Glutamatergic neuron (in vitro differentiated cells): ENCODE measurements at regions not wholly inside any gene's neighbourhood (a gene's known extent, or its start where the extent isn't known, plus 50 kb on each side); places are given as distances from the start of the nearest gene placed in this dataset.

Experiments
- DNase-seq: peaks from one replicate; pipeline ENCODE4 v3.0.0; 2022
- H3K27ac Mint-ChIP-seq: one replicate; pipeline ENCODE4 v1.8.0; 2020; ENCODE audit warnings: mild to moderate bottlenecking, mixed read lengths, inconsistent platforms; ENCODE audit not compliant: unreplicated experiment
- H3K27me3 Mint-ChIP-seq: one replicate; pipeline ENCODE4 v1.8.0; 2020; ENCODE audit warnings: mild to moderate bottlenecking, moderate library complexity, mixed read lengths, inconsistent platforms; ENCODE audit not compliant: unreplicated experiment
- H3K36me3 Mint-ChIP-seq: one replicate; pipeline ENCODE4 v1.8.0; 2020; ENCODE audit warnings: mild to moderate bottlenecking, mixed read lengths, inconsistent platforms; ENCODE audit not compliant: unreplicated experiment
- H3K4me1 Mint-ChIP-seq: one replicate; pipeline ENCODE4 v1.8.0; 2020; ENCODE audit warnings: mild to moderate bottlenecking, low read depth, mixed read lengths, inconsistent platforms; ENCODE audit not compliant: unreplicated experiment
- H3K4me3 Mint-ChIP-seq: one replicate; pipeline ENCODE4 v1.8.0; 2020; ENCODE audit warnings: mild to moderate bottlenecking, mixed read lengths, inconsistent platforms; ENCODE audit not compliant: unreplicated experiment
- H3K9me3 Mint-ChIP-seq: one replicate; pipeline ENCODE4 v1.8.0; 2020; ENCODE audit warnings: mild to moderate bottlenecking, moderate library complexity, mixed read lengths, inconsistent platforms; ENCODE audit not compliant: unreplicated experiment
- TF ChIP-seq, protein P1 (sequence below): fragments of 200-600 bp; sonication (generic); IDR thresholded peaks from one replicate; pipeline ENCODE4 v1.5.0; 2021; ENCODE audit not compliant: partially characterized antibody, unreplicated experiment

DNA sequence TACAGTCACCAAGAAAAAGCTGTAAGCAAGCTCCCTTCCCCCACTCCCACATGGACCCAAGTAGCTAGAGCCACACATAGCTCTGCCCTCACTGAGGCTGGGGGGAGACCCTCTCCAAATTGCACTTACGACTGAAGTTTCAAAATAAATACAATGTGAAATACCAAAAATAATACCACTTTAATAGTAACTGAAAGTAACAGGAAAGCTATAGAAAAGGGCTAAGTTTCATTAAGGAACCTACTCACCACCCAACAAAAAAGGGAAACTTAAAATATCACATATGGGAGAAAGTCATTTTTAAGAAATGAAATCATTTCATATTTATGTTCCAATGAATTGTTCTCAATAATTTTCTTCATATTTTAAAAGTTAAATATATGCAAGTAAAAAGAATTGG is 130.4 kb upstream of the UBE2E2 start:
- no peak for DNase-seq
- no peak overlapping the region for H3K4me3 Mint-ChIP-seq
- no peaks in the 10 kb centered on the region for H3K4me1 Mint-ChIP-seq
- H3K36me3 Mint-ChIP-seq, result no peaks in the 10 kb centered on the region
- H3K27me3 Mint-ChIP-seq, result peaks cover 6% of the 10 kb centered on the region
- TF ChIP-seq, protein P1, sequence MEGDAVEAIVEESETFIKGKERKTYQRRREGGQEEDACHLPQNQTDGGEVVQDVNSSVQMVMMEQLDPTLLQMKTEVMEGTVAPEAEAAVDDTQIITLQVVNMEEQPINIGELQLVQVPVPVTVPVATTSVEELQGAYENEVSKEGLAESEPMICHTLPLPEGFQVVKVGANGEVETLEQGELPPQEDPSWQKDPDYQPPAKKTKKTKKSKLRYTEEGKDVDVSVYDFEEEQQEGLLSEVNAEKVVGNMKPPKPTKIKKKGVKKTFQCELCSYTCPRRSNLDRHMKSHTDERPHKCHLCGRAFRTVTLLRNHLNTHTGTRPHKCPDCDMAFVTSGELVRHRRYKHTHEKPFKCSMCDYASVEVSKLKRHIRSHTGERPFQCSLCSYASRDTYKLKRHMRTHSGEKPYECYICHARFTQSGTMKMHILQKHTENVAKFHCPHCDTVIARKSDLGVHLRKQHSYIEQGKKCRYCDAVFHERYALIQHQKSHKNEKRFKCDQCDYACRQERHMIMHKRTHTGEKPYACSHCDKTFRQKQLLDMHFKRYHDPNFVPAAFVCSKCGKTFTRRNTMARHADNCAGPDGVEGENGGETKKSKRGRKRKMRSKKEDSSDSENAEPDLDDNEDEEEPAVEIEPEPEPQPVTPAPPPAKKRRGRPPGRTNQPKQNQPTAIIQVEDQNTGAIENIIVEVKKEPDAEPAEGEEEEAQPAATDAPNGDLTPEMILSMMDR, result no peak
- no peak overlapping the region for H3K27ac Mint-ChIP-seq
- H3K9me3 Mint-ChIP-seq, result no peaks in the 10 kb centered on the region

DNA sequence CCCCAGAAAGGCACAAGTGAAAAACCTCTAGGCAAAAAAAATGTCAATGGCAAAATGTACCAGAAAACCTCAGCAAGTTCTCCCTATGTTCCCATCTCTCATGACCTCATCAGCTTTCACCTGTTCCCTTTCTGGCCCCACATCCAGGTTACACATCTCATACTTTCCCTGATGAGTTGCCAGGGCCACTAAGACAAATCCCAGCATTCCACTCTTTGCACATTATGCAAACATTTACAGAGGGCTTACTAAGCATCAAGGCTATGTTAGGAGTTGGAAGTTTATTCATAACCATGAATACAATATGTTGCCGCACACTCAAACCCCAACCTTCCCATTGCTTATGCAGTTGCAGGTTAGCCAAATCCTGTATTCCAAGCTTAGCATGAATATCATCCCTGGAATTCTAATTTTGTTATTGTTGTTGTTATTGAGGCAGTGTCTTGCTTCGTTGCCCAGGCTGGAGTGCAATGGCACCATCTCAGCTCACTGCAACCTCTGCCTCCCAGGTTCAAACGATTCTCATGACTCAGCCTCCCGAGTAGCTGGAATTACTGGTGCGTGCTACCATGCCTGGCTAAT is 129.3 kb upstream of the UBE2E2 start:
- DNase-seq, result no peak
- Mint-ChIP-seq H3K4me1 (no peaks in the 10 kb centered on the region), H3K27ac (no peak overlapping the region), H3K36me3 (no peaks in the 10 kb centered on the region), H3K9me3 (no peaks in the 10 kb centered on the region), H3K27me3 (peaks cover 6% of the 10 kb centered on the region), H3K4me3 (no peak overlapping the region)
- TF ChIP-seq, protein P1, result no peak

DNA sequence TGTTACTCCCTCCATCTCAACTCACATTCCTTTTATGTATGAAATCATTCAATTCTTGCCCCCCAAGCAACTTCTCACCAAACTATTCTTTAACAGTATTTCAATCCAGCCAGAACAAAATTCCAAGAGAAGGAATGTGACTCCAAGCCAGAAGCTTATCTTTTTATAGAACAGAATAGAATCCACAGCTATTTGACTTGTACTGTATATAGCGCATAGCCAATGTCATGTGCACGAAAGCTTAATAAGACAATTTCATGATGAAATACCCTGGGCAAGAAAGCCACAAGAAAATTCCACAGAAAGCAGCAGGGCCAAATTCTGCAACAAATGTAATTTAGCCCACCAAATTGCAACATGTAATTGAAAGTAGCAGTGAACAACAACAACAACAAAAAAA is 127.6 kb upstream of the UBE2E2 start:
- TF ChIP-seq, protein P1, result no peak
- Mint-ChIP-seq H3K4me3 (no peak overlapping the region), H3K4me1 (no peaks in the 10 kb centered on the region), H3K27ac (no peak overlapping the region), H3K27me3 (peaks cover 6% of the 10 kb centered on the region), H3K9me3 (peaks cover 2% of the 10 kb centered on the region), H3K36me3 (no peaks in the 10 kb centered on the region)
- DNase-seq, result no peak

DNA sequence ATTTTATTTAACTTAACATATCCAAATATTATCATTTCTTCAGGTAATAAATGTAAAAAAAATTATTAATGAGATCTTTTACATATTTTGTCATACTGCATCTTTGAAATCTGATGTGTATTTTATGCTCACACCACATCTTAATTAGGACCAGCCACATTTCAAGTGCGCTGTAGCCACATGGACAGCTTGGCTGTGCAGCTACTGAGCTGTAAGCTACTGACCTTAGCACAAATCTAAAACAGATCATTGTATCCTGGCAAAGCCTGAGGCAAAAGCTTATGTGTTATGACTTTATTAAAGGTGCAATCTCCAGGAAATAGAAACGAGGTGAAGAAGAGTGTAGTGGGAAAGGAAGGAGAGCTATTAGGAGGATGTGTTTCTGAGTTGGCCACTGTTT is 126.7 kb upstream of the UBE2E2 start:
- Mint-ChIP-seq H3K27ac (no peak overlapping the region), H3K4me1 (no peaks in the 10 kb centered on the region), H3K9me3 (peaks cover 2% of the 10 kb centered on the region), H3K4me3 (no peak overlapping the region), H3K36me3 (no peaks in the 10 kb centered on the region), H3K27me3 (peaks cover 3% of the 10 kb centered on the region)
- DNase-seq, result no peak
- TF ChIP-seq, protein P1, result no peak

DNA sequence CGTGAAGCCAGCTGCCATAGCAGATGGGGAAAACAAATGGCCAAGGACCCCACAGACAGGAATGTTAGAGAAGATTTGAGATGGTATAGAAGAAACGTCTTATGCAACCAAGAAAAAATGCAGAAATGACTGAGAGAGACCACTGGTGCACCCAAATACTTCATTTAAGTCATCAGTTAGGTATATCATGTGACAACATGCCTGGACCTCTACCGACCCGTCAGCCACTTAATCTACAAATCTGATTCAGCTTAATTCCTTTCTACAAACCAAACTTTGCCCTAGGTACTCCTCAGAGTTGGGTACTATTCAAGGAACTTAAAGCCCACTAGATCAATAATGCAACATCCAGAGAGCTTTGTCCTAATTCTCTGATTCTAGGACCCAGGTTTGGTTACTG is 126.0 kb upstream of the UBE2E2 start:
- Mint-ChIP-seq H3K4me3 (no peak overlapping the region), H3K27me3 (peaks cover 3% of the 10 kb centered on the region), H3K27ac (no peak overlapping the region), H3K4me1 (no peaks in the 10 kb centered on the region), H3K36me3 (no peaks in the 10 kb centered on the region), H3K9me3 (peaks cover 2% of the 10 kb centered on the region)
- TF ChIP-seq, protein P1, result no peak
- no peak for DNase-seq
